ENCODE measurements at regions not wholly inside any gene's neighbourhood (a gene's known extent, or its start where the extent isn't known, plus 50 kb on each side); places are given as distances from the start of the nearest gene placed in this dataset.
"Not testable (repeated sequence)": the region's sequence is repeated elsewhere in the genome, so short reads cannot be mapped to it uniquely, and the experiment has no call there.

DNA sequence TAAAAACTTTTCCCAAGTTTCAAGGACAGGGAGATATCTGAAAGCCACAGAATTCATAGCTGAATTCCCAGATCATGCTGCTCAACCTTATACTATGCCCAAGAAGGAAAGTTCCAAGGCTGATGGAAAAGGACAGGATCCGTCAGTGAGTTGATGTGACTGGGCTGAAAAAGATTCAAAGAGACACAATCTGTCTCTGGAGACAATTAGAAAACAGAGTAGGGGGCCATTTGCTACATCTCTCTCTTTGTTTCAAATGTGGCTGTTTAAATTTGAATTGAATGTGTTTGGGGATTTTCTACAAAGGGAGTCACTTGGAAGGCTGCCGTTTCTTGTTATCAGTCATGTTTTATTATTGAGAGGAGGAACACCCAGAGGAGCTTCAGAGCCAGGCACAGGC is 292.6 kb downstream of the NUF2 start:
- H3K9me3 ChIP-seq, result no peaks in the 10 kb centered on the region
- no peak overlapping the region for H3K4me3 ChIP-seq
- TF ChIP-seq, protein P1, sequence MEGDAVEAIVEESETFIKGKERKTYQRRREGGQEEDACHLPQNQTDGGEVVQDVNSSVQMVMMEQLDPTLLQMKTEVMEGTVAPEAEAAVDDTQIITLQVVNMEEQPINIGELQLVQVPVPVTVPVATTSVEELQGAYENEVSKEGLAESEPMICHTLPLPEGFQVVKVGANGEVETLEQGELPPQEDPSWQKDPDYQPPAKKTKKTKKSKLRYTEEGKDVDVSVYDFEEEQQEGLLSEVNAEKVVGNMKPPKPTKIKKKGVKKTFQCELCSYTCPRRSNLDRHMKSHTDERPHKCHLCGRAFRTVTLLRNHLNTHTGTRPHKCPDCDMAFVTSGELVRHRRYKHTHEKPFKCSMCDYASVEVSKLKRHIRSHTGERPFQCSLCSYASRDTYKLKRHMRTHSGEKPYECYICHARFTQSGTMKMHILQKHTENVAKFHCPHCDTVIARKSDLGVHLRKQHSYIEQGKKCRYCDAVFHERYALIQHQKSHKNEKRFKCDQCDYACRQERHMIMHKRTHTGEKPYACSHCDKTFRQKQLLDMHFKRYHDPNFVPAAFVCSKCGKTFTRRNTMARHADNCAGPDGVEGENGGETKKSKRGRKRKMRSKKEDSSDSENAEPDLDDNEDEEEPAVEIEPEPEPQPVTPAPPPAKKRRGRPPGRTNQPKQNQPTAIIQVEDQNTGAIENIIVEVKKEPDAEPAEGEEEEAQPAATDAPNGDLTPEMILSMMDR (IDR thresholded peaks at IDR 0.05), result no peak
- intact Hi-C loops (cut with DNase I, micrococcal nuclease), result no loop called here
- DNase-seq (no peak), ATAC-seq (no peak)
- H3K36me3 ChIP-seq (ENCODE audit: low read depth), result no peaks in the 10 kb centered on the region
- no peaks in the 10 kb centered on the region for H3K4me1 ChIP-seq (ENCODE audit: low read depth)

DNA sequence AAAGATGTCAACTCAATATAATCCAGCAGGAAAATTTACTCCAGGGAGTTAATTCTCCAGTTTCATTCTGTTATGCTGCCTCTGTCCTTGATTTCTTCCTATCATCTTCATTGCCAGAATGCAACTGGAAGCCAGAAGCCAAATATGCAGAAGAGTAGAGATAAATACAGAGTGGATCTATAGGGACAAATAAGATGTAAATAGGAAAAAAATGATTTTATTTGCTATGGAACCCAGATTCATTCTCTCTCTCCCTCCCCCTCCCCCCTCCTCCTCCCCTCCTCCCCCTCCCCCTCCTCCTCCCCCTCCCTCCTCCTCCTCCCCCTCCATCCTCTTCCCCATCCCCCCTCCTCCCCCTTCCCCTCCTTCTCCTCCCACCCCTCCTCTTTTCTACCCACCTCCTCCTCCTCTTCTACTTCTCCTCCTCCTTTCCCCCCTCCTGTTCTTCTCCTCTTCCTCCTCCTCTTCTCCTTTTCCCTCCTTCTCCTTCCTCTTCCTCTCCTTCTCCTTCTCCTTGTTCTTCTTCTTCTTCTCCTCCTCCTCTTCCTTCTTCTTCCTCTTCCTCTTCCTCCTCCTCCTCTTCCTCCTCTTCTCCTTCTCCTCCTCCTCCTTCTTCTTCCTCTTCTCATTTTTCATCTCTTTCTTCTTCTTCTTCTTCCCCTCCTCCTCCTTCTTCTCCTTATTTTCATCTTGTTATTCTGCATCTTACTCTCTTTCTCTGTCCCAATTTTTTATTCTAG is 306.4 kb downstream of the NUF2 start:
- H3K4me1 ChIP-seq (ENCODE audit: low read depth), result no peaks in the 10 kb centered on the region
- peaks cover 18% of the 10 kb centered on the region for H3K9me3 ChIP-seq
- H3K4me3 ChIP-seq, result no peak overlapping the region
- ATAC-seq (no peak), DNase-seq (no peak)
- intact Hi-C loops (cut with DNase I, micrococcal nuclease), result no loop called here
- TF ChIP-seq, protein P1 (IDR thresholded peaks at IDR 0.05), result no peak
- no peaks in the 10 kb centered on the region for H3K36me3 ChIP-seq (ENCODE audit: low read depth)

DNA sequence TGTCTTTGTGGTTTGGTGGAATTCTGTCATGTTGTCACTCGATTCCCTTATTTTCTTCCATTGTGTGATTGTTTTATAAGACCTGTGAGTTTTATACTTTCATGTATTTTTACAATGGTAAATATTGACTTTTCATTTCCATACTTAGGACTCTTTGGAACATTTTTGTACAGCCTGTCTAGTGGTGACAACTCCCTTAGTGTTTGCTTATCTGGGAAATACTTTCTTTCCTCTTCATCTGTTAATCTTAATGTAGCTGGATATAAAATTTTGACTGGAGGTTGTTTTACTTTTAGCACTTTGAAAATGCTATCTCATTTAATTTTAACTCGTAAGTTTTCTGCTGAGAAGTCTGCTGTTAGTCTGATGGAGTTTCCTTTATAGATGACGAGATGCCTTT is 310.5 kb downstream of the NUF2 start:
- no peaks in the 10 kb centered on the region for H3K4me1 ChIP-seq (ENCODE audit: low read depth)

DNA sequence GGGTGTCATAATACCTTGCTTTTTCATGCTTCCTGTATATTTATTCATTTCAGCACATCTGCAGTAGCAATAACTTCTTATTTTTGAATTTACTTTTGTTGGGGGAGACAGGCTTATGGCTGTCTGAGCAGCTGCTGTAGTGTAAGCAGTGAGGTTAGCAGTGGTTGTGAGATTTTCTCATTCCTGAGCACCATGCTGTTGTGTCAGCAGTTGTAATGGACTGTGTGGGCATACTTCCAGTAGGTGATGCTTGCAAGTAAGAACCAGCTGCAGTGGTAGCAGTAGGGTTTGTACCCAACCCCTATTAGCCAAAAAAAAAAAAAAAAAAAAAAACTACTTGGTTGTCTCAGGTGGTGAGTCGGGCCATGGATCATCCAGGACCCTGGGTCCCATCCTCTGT is 311.6 kb downstream of the NUF2 start:
- TF ChIP-seq, protein P1 (IDR thresholded peaks at IDR 0.05), result no peak
- DNase-seq, result no peak
- Histone ChIP-seq H3K4me1 (ENCODE audit: low read depth) (no peaks in the 10 kb centered on the region), H3K36me3 (ENCODE audit: low read depth) (no peaks in the 10 kb centered on the region), H3K9me3 (peaks cover 19% of the 10 kb centered on the region), H3K4me3 (no peak overlapping the region)
- intact Hi-C loops (cut with DNase I, micrococcal nuclease), result no loop called here
- no peak for ATAC-seq

More for the DNA sequence above, 310.5 kb downstream of the NUF2 start:
- no peak for DNase-seq
- Histone ChIP-seq H3K9me3 (peaks cover 19% of the 10 kb centered on the region), H3K36me3 (ENCODE audit: low read depth) (no peaks in the 10 kb centered on the region), H3K4me3 (no peak overlapping the region)
- TF ChIP-seq, protein P1 (IDR thresholded peaks at IDR 0.05), result no peak
- ATAC-seq, result no peak
- intact Hi-C loops (cut with DNase I, micrococcal nuclease), result no loop called here

DNA sequence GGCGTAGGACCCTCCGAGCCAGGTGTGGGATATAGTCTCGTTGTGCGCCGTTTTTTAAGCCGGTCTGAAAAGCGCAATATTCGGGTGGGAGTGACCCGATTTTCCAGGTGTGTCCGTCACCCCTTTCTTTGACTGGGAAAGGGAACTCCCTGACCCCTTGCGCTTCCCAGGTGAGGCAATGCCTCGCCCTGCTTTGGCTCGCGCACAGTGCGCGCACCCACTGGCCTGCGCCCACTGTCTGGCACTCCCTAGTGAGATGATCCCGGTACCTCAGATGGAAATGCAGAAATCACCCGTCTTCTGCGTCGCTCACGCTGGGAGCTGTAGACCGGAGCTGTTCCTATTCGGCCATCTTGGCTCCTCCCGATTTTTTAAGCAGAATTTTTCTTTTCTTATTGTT is 323.9 kb downstream of the NUF2 start:
- H3K9me3 ChIP-seq; intact Hi-C loops (cut with DNase I, micrococcal nuclease); H3K4me3 ChIP-seq; H3K4me1 ChIP-seq (ENCODE audit: low read depth); ATAC-seq; H3K36me3 ChIP-seq (ENCODE audit: low read depth): not testable (repeated sequence)
- peak in 1 of 3 donors; percentile 27 for DNase-seq

DNA sequence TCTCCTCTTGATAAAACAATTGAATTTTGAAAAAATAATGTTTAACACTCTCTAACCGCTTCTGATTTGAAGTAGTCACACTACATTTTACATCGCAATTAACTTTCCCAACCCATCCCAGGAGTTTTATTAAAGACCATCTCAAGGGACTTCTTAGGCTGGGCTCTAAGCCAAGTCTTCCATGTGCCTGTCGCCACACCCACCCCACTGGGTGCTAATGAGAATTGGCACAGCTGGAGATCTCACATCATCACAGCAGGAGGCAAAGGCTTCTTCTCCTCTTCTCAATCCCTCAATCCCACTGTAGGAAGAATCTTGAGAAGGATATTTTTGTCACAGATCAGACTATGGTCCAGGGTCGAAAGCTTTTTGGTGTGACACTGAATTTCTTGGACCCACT is 328.9 kb downstream of the NUF2 start:
- TF ChIP-seq, protein P1 (IDR thresholded peaks at IDR 0.05), result no peak
- intact Hi-C loops (cut with DNase I, micrococcal nuclease), result no loop called here
- Histone ChIP-seq H3K9me3 (no peaks in the 10 kb centered on the region), H3K4me1 (ENCODE audit: low read depth) (no peaks in the 10 kb centered on the region), H3K36me3 (ENCODE audit: low read depth) (no peaks in the 10 kb centered on the region), H3K4me3 (no peak overlapping the region)
- DNase-seq, result no peak
- ATAC-seq, result no peak
